HCT116 (cell line): ENCODE measurements at regions not wholly inside any gene's neighbourhood (a gene's known extent, or its start where the extent isn't known, plus 50 kb on each side); places are given as distances from the start of the nearest gene placed in this dataset.

Experiments used
- ATAC-seq: fragments of 200-7000 bp; cut with Tn5 transposase; 2 replicates; pipeline ENCODE4 v1.9.1; 2020; ENCODE audit warnings: mild to moderate bottlenecking, moderate library complexity
- BruUV-seq: library from RNA; stranded (reverse); fragments of 400-500 nt; replicated peaks from 2 replicates; lab custom pipeline; 2021; lab: Mats Ljungman, UMichigan
- CTCF ChIA-PET: fragments of 300-600 bp; sonication (Branson Sonifier 250); formaldehyde crosslinking; loops from one replicate; lab custom pipeline; 2021; ENCODE audit warnings: antibody characterized with exemption; lab: Charles Lee
- POLR2A ChIA-PET: fragments of 300-600, 350-600 bp; sonication (Branson Sonifier 250); formaldehyde crosslinking; loops from one replicate; lab custom pipeline; 2021; ENCODE audit warnings: antibody characterized with exemption; lab: Charles Lee
- RAD21 ChIA-PET, 2 experiments: fragments of 300-600 bp; sonication (Branson Sonifier 250); formaldehyde crosslinking; loops; one replicate each; lab custom pipeline; 2023; ENCODE audit warnings: low total read pairs in 2 of 2; ENCODE audit not compliant: uncharacterized antibody in 2 of 2, unreplicated experiment in 2 of 2, low non-redundant PET in 1 of 2; lab: Charles Lee
- DNase-seq: peaks from one replicate; pipeline ENCODE4 v3.0.0-alpha.2; 2010; ENCODE audit warnings: low read depth, low spot score
- H2AFZ ChIP-seq: fragments of 200-600 bp; shearing (Covaris generic), sonication (generic); 2 replicates; pipeline ENCODE4 v1.6.1; 2017; ENCODE audit warnings: low read depth, mixed run types, mixed read lengths, antibody characterized with exemption, low read length; ENCODE audit not compliant: poor library complexity, severe bottlenecking
- H3K27ac ChIP-seq: 2 replicates; pipeline ENCODE4 v1.5.1; 2012; ENCODE audit warnings: low read depth, low read length
- H3K27me3 ChIP-seq: fragments of 200-600 bp; sonication (generic); 2 replicates; pipeline ENCODE4 v1.6.1; 2016; ENCODE audit warnings: mixed run types, low read length, mixed read lengths; ENCODE audit not compliant: insufficient read depth
- H3K36me3 ChIP-seq, 2 experiments: fragments of 200-500 bp in 1 of 2; fragments of 200-600 bp in 1 of 2; sonication (Bioruptor generic) in 1 of 2; sonication (generic) in 1 of 2; 2 replicates each; pipeline versions ENCODE4 v1.5.1 to v1.6.1; 2014 to 2016; ENCODE audit warnings: low read length in 2 of 2, inconsistent platforms in 1 of 2, mixed read lengths in 1 of 2, mixed run types in 1 of 2; ENCODE audit not compliant: insufficient read depth in 2 of 2, control insufficient read depth in 1 of 2
- H3K4me1 ChIP-seq, 2 experiments: fragments of 200-600 bp in 1 of 2; sonication (generic) in 1 of 2; 2 replicates each; pipeline versions ENCODE4 v1.5.1 to v1.6.1; 2012 to 2017; ENCODE audit warnings: low read length in 2 of 2, inconsistent platforms in 1 of 2, mild to moderate bottlenecking in 1 of 2, mixed read lengths in 1 of 2, mixed run types in 1 of 2, moderate library complexity in 1 of 2; ENCODE audit not compliant: insufficient read depth in 2 of 2, control insufficient read depth in 1 of 2
- H3K4me2 ChIP-seq: fragments of 200-600 bp; sonication (generic); 2 replicates; pipeline ENCODE4 v1.6.1; 2017; ENCODE audit warnings: mixed run types, low read length, mixed read lengths
- H3K4me3 ChIP-seq, 2 experiments: fragments of 200-600 bp in 1 of 2; sonication (generic) in 1 of 2; replicated peaks in 1 of 2; 2 replicates each; pipeline ENCODE4 v1.5.1; 2011 to 2016; ENCODE audit warnings: low read length in 2 of 2, control low read depth in 1 of 2, low read depth in 1 of 2, mild to moderate bottlenecking in 1 of 2, mixed read lengths in 1 of 2, mixed run types in 1 of 2
- H3K79me2 ChIP-seq: fragments of 200-600 bp; sonication (generic); 2 replicates; pipeline ENCODE4 v1.6.1; 2017; ENCODE audit warnings: mild to moderate bottlenecking, mixed run types, low read length, moderate library complexity, mixed read lengths; ENCODE audit not compliant: insufficient read depth
- H3K9ac ChIP-seq: fragments of 200-600 bp; sonication (generic); 2 replicates; pipeline ENCODE4 v1.6.1; 2016; ENCODE audit warnings: low read length, mixed read lengths
- H3K9me2 ChIP-seq: fragments of 200-600 bp; sonication (generic), shearing (Covaris generic); 2 replicates; pipeline ENCODE4 v1.6.1; 2017; ENCODE audit warnings: mixed run types, mild to moderate bottlenecking, moderate library complexity; ENCODE audit not compliant: insufficient read depth
- H3K9me3 ChIP-seq, 2 experiments: fragments of 200-500 bp in 1 of 2; fragments of 200-600 bp in 1 of 2; sonication (Bioruptor generic) in 1 of 2; sonication (generic) in 1 of 2; 2 replicates each; pipeline ENCODE4 v1.6.1; 2014 to 2017; ENCODE audit warnings: low read length in 2 of 2, mixed read lengths in 2 of 2, inconsistent platforms in 1 of 2, low read depth in 1 of 2, mild to moderate bottlenecking in 1 of 2, mixed run types in 1 of 2, moderate library complexity in 1 of 2; ENCODE audit not compliant: control insufficient read depth in 1 of 2, insufficient read depth in 1 of 2
- H4K20me1 ChIP-seq: fragments of 200-600 bp; sonication (generic), shearing (Covaris generic); 2 replicates; pipeline ENCODE4 v1.6.1; 2017; ENCODE audit warnings: mixed run types, mild to moderate bottlenecking, moderate library complexity; ENCODE audit not compliant: insufficient read depth
- EGR1 ChIP-seq: IDR thresholded peaks from 2 replicates; pipeline ENCODE4 v1.6.1; 2012; ENCODE audit warnings: low read depth
- FOSL1 ChIP-seq: IDR thresholded peaks from 2 replicates; pipeline ENCODE4 v1.6.1; 2012; ENCODE audit warnings: low read depth
- POLR2A ChIP-seq: IDR thresholded peaks from 2 replicates; pipeline ENCODE4 v1.7.0; 2011; ENCODE audit warnings: borderline replicate concordance; ENCODE audit not compliant: insufficient read depth, insufficient read length; ENCODE audit errors: extremely low read depth
- POLR2AphosphoS5 ChIP-seq: IDR thresholded peaks from 2 replicates; pipeline ENCODE4 v1.6.1; 2011; ENCODE audit warnings: mild to moderate bottlenecking, low read depth, low read length, moderate library complexity
- RAD21 ChIP-seq: IDR thresholded peaks from 2 replicates; pipeline ENCODE4 v1.6.1; 2012; ENCODE audit warnings: low read depth, mild to moderate bottlenecking
- TCF7L2 ChIP-seq: IDR thresholded peaks from 2 replicates; pipeline ENCODE4 v1.7.0; 2011; ENCODE audit warnings: borderline replicate concordance, inconsistent platforms; ENCODE audit not compliant: insufficient read depth, insufficient read length; ENCODE audit errors: extremely low read depth
- ZBTB33 ChIP-seq: IDR thresholded peaks from 2 replicates; pipeline ENCODE4 v1.6.1; 2011; ENCODE audit warnings: mild to moderate bottlenecking, low read length, moderate library complexity; ENCODE audit not compliant: insufficient replicate concordance; ENCODE audit errors: extremely low read depth
- ZNF274 ChIP-seq: fragments of 200-500 bp; sonication (Bioruptor generic); IDR thresholded peaks from 2 replicates; pipeline ENCODE4 v1.6.1; 2014; ENCODE audit warnings: mild to moderate bottlenecking, low read depth, low read length, inconsistent platforms
- intact Hi-C: fragments of 100-400 bp; cut with micrococcal nuclease; formaldehyde crosslinking; loops from 2 replicates; pipeline ENCODE4 v1.10.0; 2022

- RAD21 ChIA-PET, result no interaction called here
- H4K20me1 ChIP-seq, result no peaks in the 10 kb centered on the region
- no peak overlapping the region for H3K9ac ChIP-seq
- CTCF ChIA-PET, result no interaction called here
- peaks cover 0 to 3% of the 10 kb centered on the region in 2 experiments; a peak in 1 of 4 replicates for H3K9me3 ChIP-seq
- DNase-seq, result no peak
- H3K27me3 ChIP-seq, result no peaks in the 10 kb centered on the region
- no peak overlapping the region for H3K4me3 ChIP-seq
- no peak for ATAC-seq
- no peak overlapping the region for H3K27ac ChIP-seq
- intact Hi-C loops, result no loop called here
- no peaks in the 10 kb centered on the region for H3K9me2 ChIP-seq
- no TSS peak for BruUV-seq
- H3K79me2 ChIP-seq, result no peaks in the 10 kb centered on the region
- H3K4me2 ChIP-seq, result no peak overlapping the region
- no peak for TF ChIP-seq FOSL1
- no peak for TF ChIP-seq ZNF274
- TF ChIP-seq EGR1, result no peak
- no peak for TF ChIP-seq POLR2A
- TF ChIP-seq RAD21, result no peak
- no peak for TF ChIP-seq ZBTB33
- TF ChIP-seq POLR2AphosphoS5, result no peak
- TF ChIP-seq TCF7L2, result no peak
- H3K4me1 ChIP-seq, result peaks cover 0 to 4% of the 10 kb centered on the region in 2 experiments; a peak in 1 of 4 replicates
- H2AFZ ChIP-seq, result no peak overlapping the region
- POLR2A ChIA-PET, result no interaction called here
- 0 out of 4 replicates have a peak, but pooled peaks cover 0 to 5% of the 10 kb centered on the region in 2 experiments for H3K36me3 ChIP-seq
Measured at GRCh38 chr14:96962337-96962736, 165.2 kb downstream of the VRK1 start.
